NOMO-1 treated with dmso at 0.1 percent for 144 hours (cell line): ENCODE measurements at regions not wholly inside any gene's neighbourhood (a gene's known extent, or its start where the extent isn't known, plus 50 kb on each side); places are given as distances from the start of the nearest gene placed in this dataset.

ENCODE experiments used
- DNase-seq: peaks from one replicate; lab custom pipeline; 2025; ENCODE audit not compliant: unreplicated experiment; lab: John Stamatoyannopoulos, UW

DNA sequence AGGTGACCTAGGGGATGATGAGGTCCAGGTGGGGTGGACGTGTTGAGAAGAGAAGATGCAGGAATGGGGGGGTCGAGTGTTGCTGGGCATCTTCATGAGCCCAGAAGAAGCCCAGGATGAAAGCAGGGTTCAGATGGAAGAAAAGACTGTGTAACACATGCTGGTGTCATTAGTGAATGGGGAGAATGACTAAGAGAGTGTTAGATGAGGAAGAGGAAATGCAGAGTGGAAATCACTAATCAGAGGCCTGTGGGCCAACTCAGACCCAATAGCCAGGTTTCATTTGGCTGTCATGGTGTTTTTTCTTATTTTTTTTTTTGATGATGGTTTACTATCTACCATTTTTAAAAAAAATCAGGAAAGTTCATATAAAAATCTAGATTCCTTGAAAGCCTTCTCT is 180.8 kb upstream of the CAMK1G start:
- no peak for DNase-seq

DNA sequence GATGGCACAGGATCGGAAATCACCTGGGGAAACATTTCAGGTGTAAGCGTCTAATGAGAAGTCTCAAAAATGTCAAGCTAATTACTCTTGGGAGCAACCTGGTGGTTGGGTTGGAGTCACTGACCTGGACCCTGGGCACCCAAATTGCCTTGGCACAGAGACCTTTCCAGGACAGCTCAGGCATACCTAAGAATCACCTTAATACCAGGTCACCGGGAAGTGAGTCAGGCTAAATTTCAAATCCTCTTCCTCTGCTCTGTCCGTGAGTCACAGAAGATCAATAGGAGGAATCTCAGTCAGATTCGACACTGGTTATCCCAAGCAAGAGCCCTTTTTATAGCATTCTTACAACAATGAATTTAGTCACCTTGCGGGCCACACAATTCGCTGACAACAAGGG is 179.6 kb upstream of the CAMK1G start:
- DNase-seq = no peak

DNA sequence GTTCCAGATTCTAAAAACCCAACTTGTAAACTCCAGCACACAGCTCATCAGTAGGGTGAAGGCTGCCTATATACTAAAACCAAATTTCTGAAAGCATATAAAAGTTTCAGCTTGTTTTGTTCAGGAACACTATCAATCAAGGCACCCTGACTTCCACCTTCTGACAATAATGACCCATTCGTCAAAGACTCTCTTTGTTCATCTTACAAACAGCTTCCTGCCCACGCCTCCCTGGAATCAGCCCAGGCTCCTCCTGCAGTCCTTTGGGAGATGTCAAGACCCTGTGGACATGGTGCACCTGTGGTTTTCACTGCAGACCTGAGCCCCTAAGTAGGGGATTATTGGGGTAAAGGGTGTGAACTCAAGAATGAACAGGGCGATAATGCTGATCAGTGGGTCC is 178.9 kb upstream of the CAMK1G start:
- DNase-seq = no peak

DNA sequence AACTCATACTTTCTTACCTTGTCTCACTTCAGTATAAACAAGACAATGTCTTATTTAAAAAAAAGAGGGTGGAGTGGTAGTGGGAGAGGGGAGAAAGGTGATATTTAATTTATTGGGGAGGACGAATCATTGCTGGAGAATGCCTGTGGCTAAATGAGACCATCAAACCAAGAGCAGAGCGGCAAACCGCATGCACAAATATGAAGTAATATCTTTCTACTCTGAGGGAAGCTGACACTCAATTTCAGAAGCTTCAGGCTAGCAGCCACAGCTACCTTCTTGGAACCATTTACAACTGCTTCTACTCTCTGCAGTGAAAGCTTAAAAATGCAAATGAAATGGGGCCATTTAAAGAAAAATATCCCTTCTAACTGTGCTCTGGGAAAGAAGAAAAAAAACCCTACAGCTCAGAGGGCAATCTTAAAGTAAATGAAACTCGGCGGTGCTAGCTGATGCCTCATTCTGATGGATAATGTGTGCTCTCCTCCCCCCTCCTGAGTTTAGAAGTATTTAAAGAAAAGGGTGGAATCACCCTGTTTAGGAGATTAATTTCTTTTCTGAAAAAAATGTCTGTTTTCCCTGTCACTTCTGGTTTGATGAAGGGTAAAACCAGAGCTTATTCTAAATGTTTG is 178.2 kb upstream of the CAMK1G start:
- DNase-seq = no peak

DNA sequence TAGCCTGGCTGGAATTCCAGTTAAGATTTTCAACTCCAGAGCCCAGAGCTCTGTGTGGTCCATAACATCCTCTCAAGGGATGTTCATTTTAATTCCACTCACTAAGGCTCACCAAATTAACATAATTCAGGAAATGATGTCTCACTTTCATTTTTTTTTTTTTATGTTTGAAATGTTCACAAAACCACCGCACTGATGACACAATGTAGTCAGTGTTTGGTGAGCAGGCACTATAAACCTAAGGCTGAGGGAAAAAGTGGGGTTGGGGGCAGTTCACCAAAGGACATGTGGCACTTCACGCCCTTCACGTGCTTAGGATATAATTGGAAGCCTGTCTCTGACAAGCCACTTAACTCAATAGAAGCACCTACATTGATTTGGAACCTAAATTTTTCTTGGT is 177.3 kb upstream of the CAMK1G start:
- DNase-seq = no peak

DNA sequence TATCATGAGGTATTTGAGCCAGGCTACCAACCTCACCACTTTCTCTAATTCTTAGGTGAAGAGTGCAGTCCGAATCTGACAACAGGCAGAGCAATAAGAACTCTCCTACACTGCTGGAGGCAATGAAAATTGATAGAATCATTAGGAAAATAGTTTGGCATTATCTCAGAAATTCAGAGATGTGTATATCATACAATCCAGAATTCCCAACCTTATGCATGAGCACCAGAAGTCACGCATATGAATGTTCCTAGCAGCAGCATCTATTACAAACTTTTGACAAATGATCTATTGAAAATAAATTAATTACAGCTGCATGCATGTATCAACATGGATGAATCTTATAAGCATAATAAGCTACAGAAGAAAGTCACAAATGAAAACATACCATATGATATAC is 176.9 kb upstream of the CAMK1G start:
- DNase-seq = no peak

DNA sequence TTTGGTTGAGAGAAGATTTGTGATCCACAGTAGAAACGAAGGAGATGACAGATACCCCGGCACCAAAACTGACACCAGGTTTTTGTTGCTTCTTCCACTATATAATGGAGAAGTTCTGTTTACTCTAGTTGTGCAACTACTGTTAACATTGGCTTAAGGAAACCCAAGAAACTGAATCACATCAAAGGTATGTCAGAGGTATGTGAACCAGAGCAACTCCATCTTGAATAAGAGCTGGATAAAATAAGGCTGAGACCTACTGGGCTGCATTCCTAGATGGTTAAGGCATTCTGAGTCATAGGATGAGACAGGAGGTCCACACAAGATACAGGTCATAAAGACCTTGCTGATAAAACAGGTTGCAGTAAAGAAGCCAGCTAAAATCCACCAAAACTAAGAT is 173.7 kb upstream of the CAMK1G start:
- no peak for DNase-seq

DNA sequence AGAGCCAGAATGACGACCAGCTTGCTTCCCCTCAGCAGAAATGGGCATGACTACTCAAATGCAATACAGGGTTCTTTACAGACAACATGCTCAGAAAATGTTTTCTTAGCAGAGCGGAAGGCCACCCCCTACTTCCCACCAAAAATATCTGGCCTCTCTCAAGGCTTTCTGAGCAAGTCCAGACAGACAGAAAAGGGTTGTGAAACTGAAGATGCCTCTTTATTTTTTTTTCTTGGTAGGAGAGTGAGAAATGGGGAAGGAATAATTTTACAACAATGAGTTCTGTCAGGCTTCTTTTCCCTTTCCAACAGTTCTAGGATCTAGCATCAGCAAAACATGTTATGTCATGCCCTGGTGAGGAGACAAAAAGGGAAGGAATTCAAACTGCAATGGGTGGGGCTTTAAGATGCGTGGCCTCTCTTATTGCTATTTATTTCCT is 172.0 kb upstream of the CAMK1G start:
- peak; percentile 87 for DNase-seq

DNA sequence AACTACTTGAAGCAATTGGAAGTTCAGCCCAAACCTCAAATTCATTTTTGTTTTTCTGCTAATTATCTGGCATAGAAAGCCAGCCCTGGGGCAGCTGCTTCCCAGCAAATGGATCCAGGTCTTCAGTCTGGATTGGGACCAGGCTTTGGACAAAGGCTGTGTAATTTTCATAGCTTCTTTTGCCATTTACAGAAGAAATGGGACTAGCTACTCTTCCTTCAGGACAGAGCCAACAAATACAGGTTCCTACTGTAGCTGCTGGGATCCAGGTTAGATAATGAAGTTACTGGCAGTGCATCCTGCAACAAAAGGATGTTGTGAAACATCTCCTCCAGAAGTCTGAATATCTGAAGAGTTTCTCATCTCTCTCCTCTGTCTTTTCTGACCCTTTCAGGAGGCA is 171.5 kb upstream of the CAMK1G start:
- DNase-seq = no peak

DNA sequence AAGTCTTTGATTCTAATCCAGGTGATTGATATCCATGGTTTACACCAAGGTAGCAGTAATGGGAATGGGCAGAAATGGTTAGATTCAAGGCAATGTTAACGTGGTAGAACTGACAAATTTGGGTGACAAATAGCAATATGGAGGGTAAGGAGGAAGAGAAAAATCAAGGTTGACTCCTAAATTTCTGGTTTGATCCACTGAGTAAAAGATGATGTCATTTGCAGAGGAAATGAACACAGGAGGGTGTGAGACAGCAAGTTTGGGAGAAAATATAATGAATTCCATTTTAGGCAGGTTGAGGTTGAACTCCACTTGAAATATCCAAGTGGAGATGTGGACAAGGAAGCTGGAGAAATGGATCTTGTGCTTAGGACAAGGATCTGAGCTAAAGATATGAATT is 170.9 kb upstream of the CAMK1G start:
- no peak for DNase-seq

DNA sequence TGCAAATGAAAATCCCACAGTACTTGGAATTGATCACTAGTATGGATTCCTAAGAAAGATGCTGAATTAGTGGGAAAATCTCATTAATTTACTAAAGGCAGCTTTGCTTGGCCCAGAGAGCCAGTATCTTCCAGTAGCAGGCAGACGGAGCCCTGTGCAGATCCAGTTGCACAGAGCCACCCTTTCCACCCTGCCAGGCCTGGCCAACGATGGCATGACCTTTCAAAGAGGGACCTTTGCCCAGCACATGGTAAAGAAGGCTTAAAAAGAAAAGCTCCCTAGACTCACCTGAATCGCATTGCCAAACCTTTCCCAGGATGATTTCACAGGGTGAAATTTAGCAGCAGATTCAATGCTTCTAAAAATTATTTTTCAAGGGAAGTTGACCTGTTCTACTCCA is 170.5 kb upstream of the CAMK1G start:
- DNase-seq = no peak

DNA sequence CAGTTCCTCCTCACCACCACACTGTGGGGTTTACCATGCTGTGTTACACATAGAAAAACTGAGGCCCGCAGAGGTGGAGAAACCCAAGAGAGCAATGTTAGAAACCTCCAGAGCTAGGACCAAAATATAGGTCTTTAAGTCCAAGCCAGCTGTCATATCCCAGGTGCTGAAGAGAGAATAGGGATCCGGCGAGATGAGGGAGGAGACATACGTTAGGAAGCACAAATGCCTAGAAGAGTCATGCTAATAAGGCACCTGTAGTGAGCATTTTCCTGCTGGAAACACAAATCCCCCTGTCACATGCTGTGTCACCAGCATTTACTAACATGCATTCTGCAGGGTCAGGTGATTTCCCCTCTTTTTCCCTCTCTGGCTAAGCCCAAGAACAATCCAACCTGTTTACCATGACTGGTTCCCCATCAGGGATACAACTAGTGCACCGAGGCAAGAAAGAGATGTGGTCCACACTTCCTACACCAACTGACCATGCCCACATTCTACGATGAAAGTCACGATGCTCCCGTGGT is 168.6 kb upstream of the CAMK1G start:
- no peak for DNase-seq

DNA sequence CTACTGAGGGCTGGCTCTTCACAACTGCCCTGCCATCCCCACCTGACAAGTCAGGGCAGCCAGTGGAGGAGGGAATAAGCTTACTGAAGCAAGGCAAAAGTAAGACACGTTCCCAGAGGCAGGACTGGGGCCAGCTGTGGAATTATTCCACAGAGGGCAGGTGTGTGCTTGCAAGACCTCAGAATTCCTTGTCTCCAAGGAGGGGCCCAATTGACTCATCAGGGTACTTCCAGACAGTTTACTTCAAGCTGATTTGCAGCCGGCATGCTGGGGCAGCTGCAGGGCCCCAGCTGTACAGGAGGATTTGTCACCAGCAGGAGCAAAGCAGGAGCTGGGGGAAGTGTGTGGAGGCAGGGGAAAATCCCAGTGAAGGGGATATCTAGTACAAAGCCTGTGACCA is 167.5 kb upstream of the CAMK1G start:
- DNase-seq = no peak

DNA sequence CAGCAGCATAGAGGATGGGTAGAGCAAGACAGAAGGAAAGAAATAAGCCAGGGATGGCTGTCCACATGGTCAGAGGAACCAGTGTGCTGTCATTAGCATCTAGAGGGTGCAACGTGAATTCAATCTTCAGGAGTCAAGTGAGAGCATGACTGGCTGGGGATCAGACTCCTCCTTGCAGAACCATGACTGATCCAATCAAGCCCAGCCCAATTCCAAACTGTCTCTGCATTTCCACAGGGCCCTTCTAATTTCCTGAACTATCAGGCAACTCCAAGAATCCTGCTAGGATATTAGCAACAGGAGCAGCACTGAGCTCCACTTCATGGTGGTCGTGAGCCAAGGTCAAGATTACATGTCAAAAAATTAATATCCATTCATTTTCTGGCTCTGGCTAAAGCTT is 166.8 kb upstream of the CAMK1G start:
- DNase-seq = no peak

DNA sequence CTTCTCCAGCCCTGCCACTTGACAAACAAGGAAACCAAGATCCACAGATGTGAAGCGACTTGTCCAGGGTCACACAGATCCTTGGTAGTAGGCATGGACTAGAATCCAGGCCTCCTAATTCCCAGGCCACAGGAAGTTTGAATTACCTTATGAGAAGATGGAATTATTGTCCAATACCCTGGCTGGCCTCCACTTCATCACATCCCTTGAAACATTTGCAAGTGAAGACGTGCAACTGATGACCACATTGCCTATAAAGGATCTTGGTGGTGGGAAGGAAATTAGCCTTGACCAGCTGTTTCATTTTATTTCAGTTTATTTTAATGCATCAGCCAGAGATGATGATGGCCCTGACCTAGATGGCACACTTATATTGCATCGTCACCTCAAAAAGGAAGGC is 165.8 kb upstream of the CAMK1G start:
- DNase-seq = no peak

DNA sequence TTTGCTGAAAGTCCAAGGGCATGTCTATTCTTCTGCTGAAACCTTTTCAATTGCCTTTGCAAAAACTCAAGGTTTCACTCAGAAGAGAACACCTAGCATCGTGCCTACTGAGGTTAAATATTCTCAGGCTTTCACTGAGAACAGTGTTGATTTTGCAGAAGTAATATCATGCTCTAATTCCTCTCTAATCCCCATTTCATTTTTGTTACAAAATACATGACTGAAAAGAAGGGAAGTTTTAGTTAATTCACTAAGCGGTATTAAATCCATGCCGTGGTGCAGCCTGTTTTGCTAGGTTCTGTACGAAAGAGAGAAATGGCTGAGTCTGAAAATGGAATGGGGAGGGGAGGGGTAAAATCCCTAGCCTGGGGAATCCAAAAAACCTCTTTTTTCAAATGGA is 163.2 kb upstream of the CAMK1G start:
- no peak for DNase-seq

DNA sequence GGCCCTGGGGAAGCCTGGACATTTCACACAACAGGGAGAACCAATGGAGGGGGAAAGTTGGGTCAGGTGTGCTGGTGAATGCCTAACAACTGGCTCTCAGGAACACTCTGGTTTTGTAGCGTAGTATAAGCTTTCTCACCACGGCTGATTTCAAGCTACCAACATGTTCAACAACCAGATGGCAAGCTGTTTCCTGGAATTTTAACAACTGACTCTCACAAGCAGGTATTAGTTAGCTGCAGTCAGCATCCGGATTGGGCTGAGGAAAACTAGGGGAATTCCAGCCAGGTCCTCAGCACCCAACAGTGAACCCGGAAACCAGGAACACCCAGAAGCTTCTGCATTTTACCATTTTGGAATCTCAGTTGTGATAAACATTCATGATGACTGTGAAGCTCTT is 162.3 kb upstream of the CAMK1G start:
- DNase-seq = no peak

DNA sequence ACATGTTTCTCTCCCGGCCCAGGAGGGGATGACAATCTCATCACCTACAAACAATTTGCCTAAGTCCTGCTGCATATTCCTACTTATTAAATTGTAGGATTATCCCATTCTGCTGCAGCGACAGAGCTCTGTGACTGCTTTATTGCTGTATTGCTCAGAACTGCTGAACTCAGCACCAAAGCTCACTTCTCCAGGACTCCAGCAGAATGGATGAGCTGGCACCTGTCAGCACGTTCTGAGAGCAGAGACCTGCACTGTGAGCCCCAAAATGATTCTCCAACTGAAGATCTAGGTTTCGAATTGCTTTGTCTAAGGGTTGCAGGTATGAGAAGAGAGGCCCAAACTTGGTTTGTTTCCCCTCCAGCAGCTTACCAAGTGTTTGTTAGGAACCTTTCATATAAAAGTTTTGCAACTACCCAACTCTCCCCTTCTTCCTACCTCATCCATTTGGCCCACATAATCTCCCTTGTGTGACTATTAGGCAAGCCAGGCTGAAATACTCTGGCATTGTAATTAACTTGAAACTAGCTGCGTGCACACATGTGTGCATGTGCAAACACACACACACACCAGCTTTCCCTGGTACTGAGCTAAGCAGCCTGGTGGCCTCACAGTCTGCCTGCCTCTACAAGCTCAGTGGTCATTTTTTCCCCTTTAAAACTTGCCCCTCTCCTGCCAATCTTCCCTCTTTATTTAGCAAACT is 161.4 kb upstream of the CAMK1G start:
- DNase-seq = no peak

DNA sequence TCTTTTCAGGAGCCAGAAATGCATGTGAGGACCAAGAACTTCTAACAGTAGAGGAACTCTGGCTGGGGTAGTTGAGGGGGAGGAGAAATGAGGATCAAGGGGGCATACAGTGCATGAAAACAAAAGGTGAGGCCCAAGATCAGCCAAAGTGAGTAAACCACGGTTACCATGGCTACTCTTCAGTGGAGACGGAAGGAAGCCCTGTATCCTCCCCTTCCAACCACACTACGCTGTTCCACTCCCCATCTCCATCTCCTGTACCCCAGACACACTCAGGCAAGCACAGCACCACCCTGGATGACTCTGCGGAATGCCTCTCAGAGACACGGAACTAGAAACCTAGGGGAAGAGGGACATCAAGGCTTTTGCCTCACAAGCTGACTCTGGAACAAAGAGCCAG is 157.6 kb upstream of the CAMK1G start:
- DNase-seq = no peak

DNA sequence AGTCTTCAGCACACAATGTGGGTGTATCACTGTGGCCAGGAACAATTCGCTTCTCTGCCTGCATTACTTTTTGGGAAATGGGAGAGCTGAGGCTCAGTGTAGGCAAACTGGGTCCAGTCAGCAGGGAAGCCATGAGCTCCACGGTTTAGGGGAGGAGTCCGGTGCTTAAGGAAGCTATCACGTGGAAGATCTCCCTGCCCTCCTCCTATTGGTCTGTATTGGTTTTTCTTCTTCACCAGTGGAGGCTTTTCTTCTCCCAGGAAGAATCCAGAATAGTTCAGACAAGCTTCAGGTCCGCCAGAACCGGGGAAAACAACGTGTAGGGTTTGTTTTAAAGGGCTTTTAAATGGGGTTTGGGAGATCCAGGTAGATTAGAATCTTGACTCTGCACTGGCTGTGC is 156.2 kb upstream of the CAMK1G start:
- DNase-seq = no peak

DNA sequence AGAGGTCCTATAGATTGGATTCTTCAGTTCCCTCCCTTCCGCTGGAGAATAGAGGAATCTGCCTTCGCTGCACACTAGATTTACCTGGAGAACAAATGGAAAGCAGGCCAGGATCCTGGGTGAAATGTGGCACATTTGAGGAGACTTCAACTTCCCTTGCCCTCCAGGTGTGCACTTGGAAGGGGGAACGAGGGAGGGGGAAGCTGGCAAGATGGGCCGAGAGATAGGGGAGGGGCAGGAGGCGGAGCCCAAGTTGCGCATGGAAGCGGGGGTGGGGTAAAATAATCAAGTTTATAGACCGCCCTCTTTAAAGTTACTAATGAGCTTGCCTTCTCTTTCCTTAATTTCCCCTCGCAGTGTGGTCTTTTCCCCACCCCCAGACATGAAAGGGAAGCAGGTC is 155.7 kb upstream of the CAMK1G start:
- no peak for DNase-seq

DNA sequence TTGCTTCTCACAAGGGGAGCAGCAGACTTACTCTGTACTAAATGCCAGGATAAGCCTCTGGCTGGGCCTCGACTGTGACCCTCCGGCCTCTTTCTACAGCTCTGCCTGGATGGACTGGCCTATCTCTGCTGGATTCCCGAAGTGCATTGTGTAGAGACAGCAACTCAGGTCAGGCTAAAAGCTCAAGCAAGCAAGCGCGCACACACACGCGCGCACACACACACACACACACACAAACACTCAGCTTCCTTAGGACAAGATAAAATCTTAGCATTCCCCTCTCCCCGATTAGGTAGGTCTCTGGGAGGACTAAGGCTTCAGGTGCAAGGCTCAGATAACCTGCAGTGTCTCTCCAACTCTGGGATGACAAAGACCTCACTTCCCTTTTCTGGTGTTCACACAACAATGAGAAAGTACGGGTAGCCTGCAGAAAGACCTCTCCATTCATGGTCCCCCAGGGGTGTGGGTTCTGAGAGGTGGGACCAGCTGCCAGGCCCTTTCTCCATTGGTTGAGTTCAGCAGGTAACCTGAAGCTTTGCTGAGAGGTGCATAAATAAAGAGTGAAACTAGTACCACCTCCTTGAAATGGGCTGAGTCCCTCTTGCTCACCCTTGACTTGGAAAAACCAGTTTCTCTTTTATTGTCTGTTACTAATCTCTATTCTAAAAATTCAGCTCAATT is 155.1 kb upstream of the CAMK1G start:
- DNase-seq = no peak
